ENCODE measurements at regions not wholly inside any gene's neighbourhood (a gene's known extent, or its start where the extent isn't known, plus 50 kb on each side); places are given as distances from the start of the nearest gene placed in this dataset.

GRCh38 chr4:57287687-57288604 is 177.8 kb upstream of the IGFBP7 start:
- H3K36me3 ChIP-seq (ENCODE audit: control insufficient read depth in 1 of 2, insufficient read depth in 2 of 2, low read length in 2 of 2), result no peaks in the 10 kb centered on the region
- H3K4me1 ChIP-seq (ENCODE audit: control insufficient read depth in 1 of 2, insufficient read depth in 2 of 2, low read length in 2 of 2), result no peaks in the 10 kb centered on the region
- H3K27me3 ChIP-seq (ENCODE audit: low read depth, low read length), result no peaks in the 10 kb centered on the region
- no peak overlapping the region for H3K4me3 ChIP-seq (ENCODE audit: low read depth in 1 of 2, low read length in 2 of 2)
- no peak overlapping the region for H3K27ac ChIP-seq (ENCODE audit: low read length)
- no peaks in the 10 kb centered on the region for H3K9me3 ChIP-seq (ENCODE audit: control insufficient read depth in 1 of 2, low read length in 2 of 2)

GRCh38 chr4:57282933-57283310 is 172.7 kb upstream of the IGFBP7 start:
- no peaks in the 10 kb centered on the region for H3K9me3 ChIP-seq (ENCODE audit: control insufficient read depth in 1 of 2, low read length in 2 of 2)

GRCh38 chr4:57280481-57280880 is 170.3 kb upstream of the IGFBP7 start:
- H3K27ac ChIP-seq (ENCODE audit: low read length), result no peak overlapping the region
- H3K9me3 ChIP-seq (ENCODE audit: control insufficient read depth in 1 of 2, low read length in 2 of 2), result no peaks in the 10 kb centered on the region
- no peaks in the 10 kb centered on the region for H3K27me3 ChIP-seq (ENCODE audit: low read depth, low read length)
- no peaks in the 10 kb centered on the region for H3K36me3 ChIP-seq (ENCODE audit: control insufficient read depth in 1 of 2, insufficient read depth in 2 of 2, low read length in 2 of 2)
- H3K4me3 ChIP-seq (ENCODE audit: low read depth in 1 of 2, low read length in 2 of 2), result no peak overlapping the region
- H3K4me1 ChIP-seq (ENCODE audit: control insufficient read depth in 1 of 2, insufficient read depth in 2 of 2, low read length in 2 of 2), result no peaks in the 10 kb centered on the region

More at GRCh38 chr4:57282933-57283310, 172.7 kb upstream of the IGFBP7 start:
- Histone ChIP-seq H3K27me3 (ENCODE audit: low read depth, low read length) (no peaks in the 10 kb centered on the region), H3K4me1 (ENCODE audit: control insufficient read depth in 1 of 2, insufficient read depth in 2 of 2, low read length in 2 of 2) (no peaks in the 10 kb centered on the region), H3K4me3 (ENCODE audit: low read depth in 1 of 2, low read length in 2 of 2) (no peak overlapping the region), H3K27ac (ENCODE audit: low read length) (no peak overlapping the region), H3K36me3 (ENCODE audit: control insufficient read depth in 1 of 2, insufficient read depth in 2 of 2, low read length in 2 of 2) (no peaks in the 10 kb centered on the region)

GRCh38 chr4:57278780-57279179 is 168.6 kb upstream of the IGFBP7 start:
- Histone ChIP-seq H3K36me3 (ENCODE audit: control insufficient read depth in 1 of 2, insufficient read depth in 2 of 2, low read length in 2 of 2) (no peaks in the 10 kb centered on the region), H3K27me3 (ENCODE audit: low read depth, low read length) (no peaks in the 10 kb centered on the region), H3K4me3 (ENCODE audit: low read depth in 1 of 2, low read length in 2 of 2) (no peak overlapping the region), H3K9me3 (ENCODE audit: control insufficient read depth in 1 of 2, low read length in 2 of 2) (no peaks in the 10 kb centered on the region), H3K4me1 (ENCODE audit: control insufficient read depth in 1 of 2, insufficient read depth in 2 of 2, low read length in 2 of 2) (no peaks in the 10 kb centered on the region), H3K27ac (ENCODE audit: low read length) (no peak overlapping the region)

GRCh38 chr4:57274082-57274481 is 163.9 kb upstream of the IGFBP7 start:
- H3K27me3 ChIP-seq (ENCODE audit: low read depth, low read length), result no peaks in the 10 kb centered on the region
- H3K27ac ChIP-seq (ENCODE audit: low read length), result no peak overlapping the region
- H3K36me3 ChIP-seq (ENCODE audit: control insufficient read depth in 1 of 2, insufficient read depth in 2 of 2, low read length in 2 of 2), result no peaks in the 10 kb centered on the region

GRCh38 chr4:57270346-57270745 is 160.2 kb upstream of the IGFBP7 start:
- H3K27me3 ChIP-seq (ENCODE audit: low read depth, low read length), result no peaks in the 10 kb centered on the region
- no peak overlapping the region for H3K27ac ChIP-seq (ENCODE audit: low read length)
- H3K9me3 ChIP-seq (ENCODE audit: control insufficient read depth in 1 of 2, low read length in 2 of 2), result no peaks in the 10 kb centered on the region
- H3K4me1 ChIP-seq (ENCODE audit: control insufficient read depth in 1 of 2, insufficient read depth in 2 of 2, low read length in 2 of 2), result no peaks in the 10 kb centered on the region
- no peak overlapping the region for H3K4me3 ChIP-seq (ENCODE audit: low read depth in 1 of 2, low read length in 2 of 2)
- no peaks in the 10 kb centered on the region for H3K36me3 ChIP-seq (ENCODE audit: control insufficient read depth in 1 of 2, insufficient read depth in 2 of 2, low read length in 2 of 2)

More at GRCh38 chr4:57274082-57274481, 163.9 kb upstream of the IGFBP7 start:
- H3K4me3 ChIP-seq (ENCODE audit: low read depth in 1 of 2, low read length in 2 of 2), result no peak overlapping the region
- H3K4me1 ChIP-seq (ENCODE audit: control insufficient read depth in 1 of 2, insufficient read depth in 2 of 2, low read length in 2 of 2), result no peaks in the 10 kb centered on the region
- no peaks in the 10 kb centered on the region for H3K9me3 ChIP-seq (ENCODE audit: control insufficient read depth in 1 of 2, low read length in 2 of 2)

- H3K27ac ChIP-seq (ENCODE audit: low read length), result no peak overlapping the region
- H3K9me3 ChIP-seq (ENCODE audit: control insufficient read depth in 1 of 2, low read length in 2 of 2), result no peaks in the 10 kb centered on the region
- H3K27me3 ChIP-seq (ENCODE audit: low read depth, low read length), result no peaks in the 10 kb centered on the region
- H3K36me3 ChIP-seq (ENCODE audit: control insufficient read depth in 1 of 2, insufficient read depth in 2 of 2, low read length in 2 of 2), result no peaks in the 10 kb centered on the region
- H3K4me1 ChIP-seq (ENCODE audit: control insufficient read depth in 1 of 2, insufficient read depth in 2 of 2, low read length in 2 of 2), result no peaks in the 10 kb centered on the region
- H3K4me3 ChIP-seq (ENCODE audit: low read depth in 1 of 2, low read length in 2 of 2), result no peak overlapping the region
Measured at GRCh38 chr4:57265831-57266582, 155.8 kb upstream of the IGFBP7 start.

- H3K27me3 ChIP-seq (ENCODE audit: low read depth, low read length), result no peaks in the 10 kb centered on the region
- H3K36me3 ChIP-seq (ENCODE audit: control insufficient read depth in 1 of 2, insufficient read depth in 2 of 2, low read length in 2 of 2), result no peaks in the 10 kb centered on the region
- no peak overlapping the region for H3K27ac ChIP-seq (ENCODE audit: low read length)
- H3K4me1 ChIP-seq (ENCODE audit: control insufficient read depth in 1 of 2, insufficient read depth in 2 of 2, low read length in 2 of 2), result no peaks in the 10 kb centered on the region
- no peak overlapping the region for H3K4me3 ChIP-seq (ENCODE audit: low read depth in 1 of 2, low read length in 2 of 2)
- H3K9me3 ChIP-seq (ENCODE audit: control insufficient read depth in 1 of 2, low read length in 2 of 2), result no peaks in the 10 kb centered on the region
Measured at GRCh38 chr4:57254754-57255153, 144.6 kb upstream of the IGFBP7 start.

GRCh38 chr4:57249083-57249482 is 138.9 kb upstream of the IGFBP7 start:
- Histone ChIP-seq H3K4me3 (ENCODE audit: low read depth in 1 of 2, low read length in 2 of 2) (no peak overlapping the region), H3K27me3 (ENCODE audit: low read depth, low read length) (no peaks in the 10 kb centered on the region), H3K27ac (ENCODE audit: low read length) (no peak overlapping the region), H3K36me3 (ENCODE audit: control insufficient read depth in 1 of 2, insufficient read depth in 2 of 2, low read length in 2 of 2) (no peaks in the 10 kb centered on the region), H3K4me1 (ENCODE audit: control insufficient read depth in 1 of 2, insufficient read depth in 2 of 2, low read length in 2 of 2) (no peaks in the 10 kb centered on the region), H3K9me3 (ENCODE audit: control insufficient read depth in 1 of 2, low read length in 2 of 2) (no peaks in the 10 kb centered on the region)

- Histone ChIP-seq H3K4me1 (ENCODE audit: control insufficient read depth in 1 of 2, insufficient read depth in 2 of 2, low read length in 2 of 2) (no peaks in the 10 kb centered on the region), H3K4me3 (ENCODE audit: low read depth in 1 of 2, low read length in 2 of 2) (no peak overlapping the region), H3K27me3 (ENCODE audit: low read depth, low read length) (no peaks in the 10 kb centered on the region), H3K36me3 (ENCODE audit: control insufficient read depth in 1 of 2, insufficient read depth in 2 of 2, low read length in 2 of 2) (no peaks in the 10 kb centered on the region), H3K27ac (ENCODE audit: low read length) (no peak overlapping the region), H3K9me3 (ENCODE audit: control insufficient read depth in 1 of 2, low read length in 2 of 2) (no peaks in the 10 kb centered on the region)
Measured at GRCh38 chr4:57243076-57243475, 132.9 kb upstream of the IGFBP7 start.

GRCh38 chr4:57234252-57234775 is 124.1 kb upstream of the IGFBP7 start:
- H3K27me3 ChIP-seq (ENCODE audit: low read depth, low read length), result no peaks in the 10 kb centered on the region
- no peak overlapping the region for H3K27ac ChIP-seq (ENCODE audit: low read length)
- no peak overlapping the region for H3K4me3 ChIP-seq (ENCODE audit: low read depth in 1 of 2, low read length in 2 of 2)
- no peaks in the 10 kb centered on the region for H3K36me3 ChIP-seq (ENCODE audit: control insufficient read depth in 1 of 2, insufficient read depth in 2 of 2, low read length in 2 of 2)
- no peaks in the 10 kb centered on the region for H3K9me3 ChIP-seq (ENCODE audit: control insufficient read depth in 1 of 2, low read length in 2 of 2)
- no peaks in the 10 kb centered on the region for H3K4me1 ChIP-seq (ENCODE audit: control insufficient read depth in 1 of 2, insufficient read depth in 2 of 2, low read length in 2 of 2)
